Fibroblast of mammary gland (primary cell): ENCODE measurements at regions not wholly inside any gene's neighbourhood (a gene's known extent, or its start where the extent isn't known, plus 50 kb on each side); places are given as distances from the start of the nearest gene placed in this dataset.
"Not testable (repeated sequence)": the region's sequence is repeated elsewhere in the genome, so short reads cannot be mapped to it uniquely, and the experiment has no call there.

Experiments used
- DNase-seq: peaks from one replicate; pipeline ENCODE4 v3.0.0-alpha.2; 2010; ENCODE audit warnings: low read depth
- H3K4me3 ChIP-seq: 2 replicates; pipeline ENCODE4 v1.5.1; 2011; ENCODE audit warnings: low read depth, mild to moderate bottlenecking, low read length, moderate library complexity; ENCODE audit not compliant: control insufficient read depth
- CTCF ChIP-seq: conservative IDR thresholded peaks from 2 replicates; pipeline ENCODE4 v1.5.1; 2011; ENCODE audit warnings: low read depth, low read length, inconsistent platforms; ENCODE audit not compliant: control insufficient read depth, insufficient read depth

GRCh38 chr22:47409539-47410275 lies 647.3 kb downstream of the TBC1D22A start:
- no peak for TF ChIP-seq CTCF
- no peak for DNase-seq
- no peak overlapping the region for H3K4me3 ChIP-seq

GRCh38 chr22:47408409-47408808 lies 646.0 kb downstream of the TBC1D22A start:
- H3K4me3 ChIP-seq, result no peak overlapping the region
- no peak for DNase-seq
- TF ChIP-seq CTCF, result no peak

GRCh38 chr22:47407461-47408025 lies 645.1 kb downstream of the TBC1D22A start:
- no peak overlapping the region for H3K4me3 ChIP-seq
- no peak for DNase-seq
- TF ChIP-seq CTCF, result no peak

GRCh38 chr22:47406896-47407295 lies 644.4 kb downstream of the TBC1D22A start:
- TF ChIP-seq CTCF, result no peak
- H3K4me3 ChIP-seq, result no peak overlapping the region
- DNase-seq, result no peak

GRCh38 chr22:47406180-47406834 lies 643.9 kb downstream of the TBC1D22A start:
- no peak overlapping the region for H3K4me3 ChIP-seq
- TF ChIP-seq CTCF, result no peak
- no peak for DNase-seq

GRCh38 chr22:47405222-47405621 lies 642.8 kb downstream of the TBC1D22A start:
- not testable (repeated sequence) for DNase-seq, H3K4me3 ChIP-seq

GRCh38 chr22:47402876-47403525 lies 640.6 kb downstream of the TBC1D22A start:
- no peak for DNase-seq
- no peak for TF ChIP-seq CTCF
- no peak overlapping the region for H3K4me3 ChIP-seq
